Fibroblast of peridontal ligament (primary cell): ENCODE measurements at regions not wholly inside any gene's neighbourhood (a gene's known extent, or its start where the extent isn't known, plus 50 kb on each side); places are given as distances from the start of the nearest gene placed in this dataset.

Source experiments
- DNase-seq: peaks from one replicate; pipeline ENCODE4 v3.0.0-alpha.2; 2010; ENCODE audit errors: extremely low read depth

- DNase-seq, result no peak
These were observed 239.0 kb downstream of the SYK start for GRCh38 chr9:91040371-91041215.

GRCh38 chr9:91042024-91042423 is 240.4 kb downstream of the SYK start:
- no peak for DNase-seq

GRCh38 chr9:91042541-91042940 is 240.9 kb downstream of the SYK start:
- no peak for DNase-seq

GRCh38 chr9:91043056-91043810 is 241.6 kb downstream of the SYK start:
- no peak for DNase-seq

- no peak for DNase-seq
These were observed 242.2 kb downstream of the SYK start for GRCh38 chr9:91043811-91044175.

- DNase-seq, result no peak
These were observed 242.7 kb downstream of the SYK start for GRCh38 chr9:91044354-91044753.

- DNase-seq, result no peak
These were observed 243.4 kb downstream of the SYK start for GRCh38 chr9:91045041-91045440.

GRCh38 chr9:91047529-91047928 is 245.9 kb downstream of the SYK start:
- DNase-seq, result peak; percentile 35

GRCh38 chr9:91047993-91048607 is 246.5 kb downstream of the SYK start:
- peak; percentile 76 for DNase-seq

- DNase-seq, result no peak
These were observed 247.1 kb downstream of the SYK start for GRCh38 chr9:91048749-91049148.

GRCh38 chr9:91053824-91054223 is 252.2 kb downstream of the SYK start:
- no peak for DNase-seq

GRCh38 chr9:91055845-91056244 is 254.2 kb downstream of the SYK start:
- no peak for DNase-seq

- DNase-seq, result no peak
These were observed 254.9 kb downstream of the SYK start for GRCh38 chr9:91056486-91056885.

- DNase-seq, result no peak
These were observed 255.3 kb downstream of the SYK start for GRCh38 chr9:91056917-91057316.

GRCh38 chr9:91059713-91060112 is 258.1 kb downstream of the SYK start:
- DNase-seq, result peak; percentile 54

GRCh38 chr9:91060520-91061343 is 259.1 kb downstream of the SYK start:
- DNase-seq, result peak; percentile 100

GRCh38 chr9:91061506-91061905 is 259.9 kb downstream of the SYK start:
- DNase-seq, result no peak

- no peak for DNase-seq
These were observed 260.7 kb downstream of the SYK start for GRCh38 chr9:91062281-91062680.

GRCh38 chr9:91063471-91063870 is 261.9 kb downstream of the SYK start:
- no peak for DNase-seq

GRCh38 chr9:91065231-91066041 is 263.8 kb downstream of the SYK start:
- no peak for DNase-seq

GRCh38 chr9:91066042-91066415 is 264.4 kb downstream of the SYK start:
- no peak for DNase-seq
